ENCODE measurements at regions not wholly inside any gene's neighbourhood (a gene's known extent, or its start where the extent isn't known, plus 50 kb on each side); places are given as distances from the start of the nearest gene placed in this dataset.

- TF ChIP-seq, protein P1, sequence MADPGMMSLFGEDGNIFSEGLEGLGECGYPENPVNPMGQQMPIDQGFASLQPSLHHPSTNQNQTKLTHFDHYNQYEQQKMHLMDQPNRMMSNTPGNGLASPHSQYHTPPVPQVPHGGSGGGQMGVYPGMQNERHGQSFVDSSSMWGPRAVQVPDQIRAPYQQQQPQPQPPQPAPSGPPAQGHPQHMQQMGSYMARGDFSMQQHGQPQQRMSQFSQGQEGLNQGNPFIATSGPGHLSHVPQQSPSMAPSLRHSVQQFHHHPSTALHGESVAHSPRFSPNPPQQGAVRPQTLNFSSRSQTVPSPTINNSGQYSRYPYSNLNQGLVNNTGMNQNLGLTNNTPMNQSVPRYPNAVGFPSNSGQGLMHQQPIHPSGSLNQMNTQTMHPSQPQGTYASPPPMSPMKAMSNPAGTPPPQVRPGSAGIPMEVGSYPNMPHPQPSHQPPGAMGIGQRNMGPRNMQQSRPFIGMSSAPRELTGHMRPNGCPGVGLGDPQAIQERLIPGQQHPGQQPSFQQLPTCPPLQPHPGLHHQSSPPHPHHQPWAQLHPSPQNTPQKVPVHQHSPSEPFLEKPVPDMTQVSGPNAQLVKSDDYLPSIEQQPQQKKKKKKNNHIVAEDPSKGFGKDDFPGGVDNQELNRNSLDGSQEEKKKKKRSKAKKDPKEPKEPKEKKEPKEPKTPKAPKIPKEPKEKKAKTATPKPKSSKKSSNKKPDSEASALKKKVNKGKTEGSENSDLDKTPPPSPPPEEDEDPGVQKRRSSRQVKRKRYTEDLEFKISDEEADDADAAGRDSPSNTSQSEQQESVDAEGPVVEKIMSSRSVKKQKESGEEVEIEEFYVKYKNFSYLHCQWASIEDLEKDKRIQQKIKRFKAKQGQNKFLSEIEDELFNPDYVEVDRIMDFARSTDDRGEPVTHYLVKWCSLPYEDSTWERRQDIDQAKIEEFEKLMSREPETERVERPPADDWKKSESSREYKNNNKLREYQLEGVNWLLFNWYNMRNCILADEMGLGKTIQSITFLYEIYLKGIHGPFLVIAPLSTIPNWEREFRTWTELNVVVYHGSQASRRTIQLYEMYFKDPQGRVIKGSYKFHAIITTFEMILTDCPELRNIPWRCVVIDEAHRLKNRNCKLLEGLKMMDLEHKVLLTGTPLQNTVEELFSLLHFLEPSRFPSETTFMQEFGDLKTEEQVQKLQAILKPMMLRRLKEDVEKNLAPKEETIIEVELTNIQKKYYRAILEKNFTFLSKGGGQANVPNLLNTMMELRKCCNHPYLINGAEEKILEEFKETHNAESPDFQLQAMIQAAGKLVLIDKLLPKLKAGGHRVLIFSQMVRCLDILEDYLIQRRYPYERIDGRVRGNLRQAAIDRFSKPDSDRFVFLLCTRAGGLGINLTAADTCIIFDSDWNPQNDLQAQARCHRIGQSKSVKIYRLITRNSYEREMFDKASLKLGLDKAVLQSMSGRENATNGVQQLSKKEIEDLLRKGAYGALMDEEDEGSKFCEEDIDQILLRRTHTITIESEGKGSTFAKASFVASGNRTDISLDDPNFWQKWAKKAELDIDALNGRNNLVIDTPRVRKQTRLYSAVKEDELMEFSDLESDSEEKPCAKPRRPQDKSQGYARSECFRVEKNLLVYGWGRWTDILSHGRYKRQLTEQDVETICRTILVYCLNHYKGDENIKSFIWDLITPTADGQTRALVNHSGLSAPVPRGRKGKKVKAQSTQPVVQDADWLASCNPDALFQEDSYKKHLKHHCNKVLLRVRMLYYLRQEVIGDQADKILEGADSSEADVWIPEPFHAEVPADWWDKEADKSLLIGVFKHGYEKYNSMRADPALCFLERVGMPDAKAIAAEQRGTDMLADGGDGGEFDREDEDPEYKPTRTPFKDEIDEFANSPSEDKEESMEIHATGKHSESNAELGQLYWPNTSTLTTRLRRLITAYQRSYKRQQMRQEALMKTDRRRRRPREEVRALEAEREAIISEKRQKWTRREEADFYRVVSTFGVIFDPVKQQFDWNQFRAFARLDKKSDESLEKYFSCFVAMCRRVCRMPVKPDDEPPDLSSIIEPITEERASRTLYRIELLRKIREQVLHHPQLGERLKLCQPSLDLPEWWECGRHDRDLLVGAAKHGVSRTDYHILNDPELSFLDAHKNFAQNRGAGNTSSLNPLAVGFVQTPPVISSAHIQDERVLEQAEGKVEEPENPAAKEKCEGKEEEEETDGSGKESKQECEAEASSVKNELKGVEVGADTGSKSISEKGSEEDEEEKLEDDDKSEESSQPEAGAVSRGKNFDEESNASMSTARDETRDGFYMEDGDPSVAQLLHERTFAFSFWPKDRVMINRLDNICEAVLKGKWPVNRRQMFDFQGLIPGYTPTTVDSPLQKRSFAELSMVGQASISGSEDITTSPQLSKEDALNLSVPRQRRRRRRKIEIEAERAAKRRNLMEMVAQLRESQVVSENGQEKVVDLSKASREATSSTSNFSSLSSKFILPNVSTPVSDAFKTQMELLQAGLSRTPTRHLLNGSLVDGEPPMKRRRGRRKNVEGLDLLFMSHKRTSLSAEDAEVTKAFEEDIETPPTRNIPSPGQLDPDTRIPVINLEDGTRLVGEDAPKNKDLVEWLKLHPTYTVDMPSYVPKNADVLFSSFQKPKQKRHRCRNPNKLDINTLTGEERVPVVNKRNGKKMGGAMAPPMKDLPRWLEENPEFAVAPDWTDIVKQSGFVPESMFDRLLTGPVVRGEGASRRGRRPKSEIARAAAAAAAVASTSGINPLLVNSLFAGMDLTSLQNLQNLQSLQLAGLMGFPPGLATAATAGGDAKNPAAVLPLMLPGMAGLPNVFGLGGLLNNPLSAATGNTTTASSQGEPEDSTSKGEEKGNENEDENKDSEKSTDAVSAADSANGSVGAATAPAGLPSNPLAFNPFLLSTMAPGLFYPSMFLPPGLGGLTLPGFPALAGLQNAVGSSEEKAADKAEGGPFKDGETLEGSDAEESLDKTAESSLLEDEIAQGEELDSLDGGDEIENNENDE (IDR thresholded peaks at IDR 0.05; ENCODE audit: low read depth, low read length), result no peak
- no peak for TF ChIP-seq JUN (IDR thresholded peaks at IDR 0.05; ENCODE audit: borderline replicate concordance, low read depth, low read length)
- no peak for TF ChIP-seq JUN (CRISPR knock-in tag; IDR thresholded peaks at IDR 0.05; ENCODE audit: borderline replicate concordance)
- TF ChIP-seq ZBTB49 (CRISPR knock-in tag; IDR thresholded peaks at IDR 0.05; ENCODE audit: borderline replicate concordance), result no peak
- TF ChIP-seq HDGF (IDR thresholded peaks at IDR 0.05), result no peak
- no peak for TF ChIP-seq ELF4 (CRISPR knock-in tag; IDR thresholded peaks at IDR 0.05)
- TF ChIP-seq SIRT6 (IDR thresholded peaks at IDR 0.05; ENCODE audit: low read depth, low read length), result no peak
- TF ChIP-seq CBFB (CRISPR knock-in tag; IDR thresholded peaks at IDR 0.05), result no peak
- TF ChIP-seq KDM5B (IDR thresholded peaks at IDR 0.05; ENCODE audit: insufficient replicate concordance, low read depth, low read length), result no peak
- no peak for TF ChIP-seq PHF8 (IDR thresholded peaks at IDR 0.05; ENCODE audit: borderline replicate concordance, low read length)
Measured at GRCh38 chr20:59483481-59483880, 120.9 kb upstream of the PHACTR3 start (continued).

Measured in K562 (cell line).